ENCODE measurements at regions not wholly inside any gene's neighbourhood (a gene's known extent, or its start where the extent isn't known, plus 50 kb on each side); places are given as distances from the start of the nearest gene placed in this dataset.

DNA sequence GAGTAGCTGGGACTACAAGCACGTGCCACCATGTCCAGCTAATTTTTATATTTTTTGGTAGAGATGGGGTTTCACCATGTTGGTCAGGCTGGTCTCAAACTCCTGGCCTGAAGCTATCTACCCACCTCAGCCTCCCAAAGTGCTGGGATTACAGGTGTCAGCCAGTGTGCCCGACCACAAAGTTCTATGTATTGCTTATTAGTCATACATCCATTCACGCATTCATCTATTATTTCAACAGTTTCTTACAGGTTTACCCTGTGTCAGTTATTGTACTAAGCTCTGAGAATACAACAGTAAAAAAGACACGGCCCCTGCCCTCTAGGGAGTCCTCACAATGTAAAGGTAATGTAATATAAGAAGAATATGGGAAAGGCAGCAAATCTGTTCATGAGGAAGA is 188.9 kb upstream of the BTG1 start:
- Mint-ChIP-seq H3K27ac (ENCODE audit: unreplicated experiment) (no peak overlapping the region), H3K4me3 (ENCODE audit: unreplicated experiment) (no peak overlapping the region), H3K36me3 (ENCODE audit: unreplicated experiment) (no peaks in the 10 kb centered on the region), H3K27me3 (ENCODE audit: unreplicated experiment) (no peaks in the 10 kb centered on the region), H3K9me3 (ENCODE audit: unreplicated experiment) (no peaks in the 10 kb centered on the region), H3K4me1 (ENCODE audit: low read depth, unreplicated experiment) (no peaks in the 10 kb centered on the region)
- DNase-seq = no peak
- TF ChIP-seq, protein P1, sequence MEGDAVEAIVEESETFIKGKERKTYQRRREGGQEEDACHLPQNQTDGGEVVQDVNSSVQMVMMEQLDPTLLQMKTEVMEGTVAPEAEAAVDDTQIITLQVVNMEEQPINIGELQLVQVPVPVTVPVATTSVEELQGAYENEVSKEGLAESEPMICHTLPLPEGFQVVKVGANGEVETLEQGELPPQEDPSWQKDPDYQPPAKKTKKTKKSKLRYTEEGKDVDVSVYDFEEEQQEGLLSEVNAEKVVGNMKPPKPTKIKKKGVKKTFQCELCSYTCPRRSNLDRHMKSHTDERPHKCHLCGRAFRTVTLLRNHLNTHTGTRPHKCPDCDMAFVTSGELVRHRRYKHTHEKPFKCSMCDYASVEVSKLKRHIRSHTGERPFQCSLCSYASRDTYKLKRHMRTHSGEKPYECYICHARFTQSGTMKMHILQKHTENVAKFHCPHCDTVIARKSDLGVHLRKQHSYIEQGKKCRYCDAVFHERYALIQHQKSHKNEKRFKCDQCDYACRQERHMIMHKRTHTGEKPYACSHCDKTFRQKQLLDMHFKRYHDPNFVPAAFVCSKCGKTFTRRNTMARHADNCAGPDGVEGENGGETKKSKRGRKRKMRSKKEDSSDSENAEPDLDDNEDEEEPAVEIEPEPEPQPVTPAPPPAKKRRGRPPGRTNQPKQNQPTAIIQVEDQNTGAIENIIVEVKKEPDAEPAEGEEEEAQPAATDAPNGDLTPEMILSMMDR (IDR thresholded peaks at IDR 0.05; ENCODE audit: partially characterized antibody, unreplicated experiment) = no peak

DNA sequence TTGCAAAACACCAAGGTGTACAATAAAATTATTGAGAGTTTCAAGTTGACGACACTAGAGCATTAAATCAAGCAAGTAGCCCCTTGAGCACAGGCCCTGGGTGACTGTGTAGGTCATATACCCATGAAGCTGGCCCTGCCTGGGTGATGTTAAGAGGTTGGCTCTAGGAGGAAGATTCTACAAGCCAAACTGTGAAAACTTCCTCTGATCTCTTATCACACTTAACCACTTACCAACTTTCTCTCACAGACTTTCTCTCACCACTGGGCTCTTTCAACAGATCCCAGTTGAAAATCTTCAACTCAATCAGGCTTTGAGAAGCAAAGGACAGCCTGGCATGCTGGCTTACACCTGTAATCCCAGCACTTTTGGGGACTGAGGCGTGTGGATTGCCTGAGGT is 186.9 kb upstream of the BTG1 start:
- H3K4me1 Mint-ChIP-seq (ENCODE audit: low read depth, unreplicated experiment) = no peaks in the 10 kb centered on the region
- no peak overlapping the region for H3K4me3 Mint-ChIP-seq (ENCODE audit: unreplicated experiment)
- no peak for DNase-seq
- no peak overlapping the region for H3K27ac Mint-ChIP-seq (ENCODE audit: unreplicated experiment)
- H3K9me3 Mint-ChIP-seq (ENCODE audit: unreplicated experiment) = no peaks in the 10 kb centered on the region
- no peaks in the 10 kb centered on the region for H3K36me3 Mint-ChIP-seq (ENCODE audit: unreplicated experiment)
- H3K27me3 Mint-ChIP-seq (ENCODE audit: unreplicated experiment) = no peaks in the 10 kb centered on the region
- TF ChIP-seq, protein P1 (IDR thresholded peaks at IDR 0.05; ENCODE audit: partially characterized antibody, unreplicated experiment) = no peak

DNA sequence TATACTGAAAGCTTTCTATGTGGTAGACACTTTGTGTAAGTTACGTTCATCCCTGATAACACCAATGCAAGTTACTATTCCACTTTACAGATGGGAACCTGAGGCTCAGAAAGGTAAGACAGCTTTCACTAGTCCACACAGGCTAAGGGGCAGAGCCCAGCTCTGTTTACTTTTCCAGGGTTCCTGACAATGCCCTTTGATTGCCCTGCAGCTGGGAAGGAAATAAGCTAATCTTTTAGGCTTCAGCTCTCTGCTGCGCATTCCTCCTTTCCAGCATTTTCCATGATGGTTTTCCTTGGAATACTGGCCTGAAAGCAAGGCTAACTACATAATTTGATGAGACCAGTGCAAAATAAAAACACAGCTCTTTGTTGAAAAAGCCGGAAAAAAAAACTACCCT is 185.7 kb upstream of the BTG1 start:
- no peak overlapping the region for H3K4me3 Mint-ChIP-seq (ENCODE audit: unreplicated experiment)
- TF ChIP-seq, protein P1 (IDR thresholded peaks at IDR 0.05; ENCODE audit: partially characterized antibody, unreplicated experiment) = no peak
- H3K27me3 Mint-ChIP-seq (ENCODE audit: unreplicated experiment) = no peaks in the 10 kb centered on the region

DNA sequence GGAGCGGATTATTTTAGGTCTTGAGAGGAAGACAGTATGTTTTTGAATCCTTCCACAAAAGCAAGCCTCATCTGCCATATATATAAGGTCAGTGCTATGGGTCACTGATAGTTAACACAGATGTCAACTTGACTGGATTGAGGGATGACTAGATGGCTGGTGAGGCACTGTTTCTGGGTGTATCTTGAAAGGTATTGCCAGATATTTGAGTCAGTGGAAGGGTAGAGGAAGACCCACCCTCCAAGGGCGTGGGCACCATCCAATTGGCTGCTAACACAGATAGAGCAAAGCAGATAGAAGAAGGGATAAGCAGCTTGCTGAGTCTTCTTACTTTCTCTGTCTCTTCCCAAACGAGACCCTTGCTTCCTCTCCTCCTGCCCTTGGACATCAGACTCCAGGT is 185.0 kb upstream of the BTG1 start:
- Mint-ChIP-seq H3K27ac (ENCODE audit: unreplicated experiment) (no peak overlapping the region), H3K36me3 (ENCODE audit: unreplicated experiment) (peaks cover 4% of the 10 kb centered on the region), H3K27me3 (ENCODE audit: unreplicated experiment) (no peaks in the 10 kb centered on the region), H3K9me3 (ENCODE audit: unreplicated experiment) (peaks cover 4% of the 10 kb centered on the region), H3K4me3 (ENCODE audit: unreplicated experiment) (no peak overlapping the region), H3K4me1 (ENCODE audit: low read depth, unreplicated experiment) (peaks cover 2% of the 10 kb centered on the region)
- DNase-seq = no peak
- TF ChIP-seq, protein P1 (IDR thresholded peaks at IDR 0.05; ENCODE audit: partially characterized antibody, unreplicated experiment) = no peak

More for the DNA sequence above, 185.7 kb upstream of the BTG1 start:
- no peak overlapping the region for H3K27ac Mint-ChIP-seq (ENCODE audit: unreplicated experiment)
- no peaks in the 10 kb centered on the region for H3K36me3 Mint-ChIP-seq (ENCODE audit: unreplicated experiment)
- H3K4me1 Mint-ChIP-seq (ENCODE audit: low read depth, unreplicated experiment) = no peaks in the 10 kb centered on the region
- H3K9me3 Mint-ChIP-seq (ENCODE audit: unreplicated experiment) = no peaks in the 10 kb centered on the region
- no peak for DNase-seq

DNA sequence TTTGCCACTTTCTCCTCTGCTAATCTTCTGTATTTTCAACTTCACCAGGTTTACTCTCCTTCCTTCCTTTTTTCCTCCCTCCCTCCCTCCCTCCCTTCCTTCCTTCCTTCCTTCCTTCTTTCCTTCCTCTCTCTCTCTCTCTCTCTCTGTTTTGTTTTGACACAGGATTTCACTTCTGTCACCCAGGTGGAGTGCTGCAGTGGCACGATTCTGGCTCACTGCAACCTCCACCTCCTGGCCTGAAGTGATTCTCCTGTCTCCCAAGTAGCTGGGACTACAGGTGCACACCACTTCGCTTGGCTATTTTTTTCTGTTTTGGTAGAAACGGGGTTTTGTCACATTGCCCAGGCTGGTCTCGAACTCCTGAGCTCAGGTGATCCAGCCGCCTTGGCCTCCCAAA is 181.2 kb upstream of the BTG1 start:
- H3K27me3 Mint-ChIP-seq (ENCODE audit: unreplicated experiment) = peaks cover 2% of the 10 kb centered on the region
- TF ChIP-seq, protein P1 (IDR thresholded peaks at IDR 0.05; ENCODE audit: partially characterized antibody, unreplicated experiment) = no peak
- no peak overlapping the region for H3K27ac Mint-ChIP-seq (ENCODE audit: unreplicated experiment)
- no peak for DNase-seq
- peaks cover 6% of the 10 kb centered on the region for H3K36me3 Mint-ChIP-seq (ENCODE audit: unreplicated experiment)
- H3K4me3 Mint-ChIP-seq (ENCODE audit: unreplicated experiment) = no peak overlapping the region
- H3K4me1 Mint-ChIP-seq (ENCODE audit: low read depth, unreplicated experiment) = peaks cover 2% of the 10 kb centered on the region
- peaks cover 7% of the 10 kb centered on the region for H3K9me3 Mint-ChIP-seq (ENCODE audit: unreplicated experiment)
